Endothelial cell of umbilical vein (primary cell): ENCODE measurements at regions not wholly inside any gene's neighbourhood (a gene's known extent, or its start where the extent isn't known, plus 50 kb on each side); places are given as distances from the start of the nearest gene placed in this dataset.

Source experiments
- BruUV-seq: library from RNA; stranded (reverse); fragments of 400-500 nt; replicated peaks from 2 replicates; lab custom pipeline; 2021; lab: Mats Ljungman, UMichigan
- CTCF ChIA-PET: fragments of 300-600, 350-600 bp; sonication (Branson Sonifier 250); formaldehyde crosslinking; loops from one replicate; lab custom pipeline; 2021; ENCODE audit warnings: antibody characterized with exemption, inconsistent platforms; lab: Charles Lee
- POLR2A ChIA-PET: fragments of 300-600, 350-600 bp; sonication (Branson Sonifier 250); formaldehyde crosslinking; loops from one replicate; lab custom pipeline; 2021; ENCODE audit warnings: antibody characterized with exemption, inconsistent platforms; lab: Charles Lee
- DNase-seq: peaks from one replicate; pipeline ENCODE4 v3.0.0-alpha.2; 2011; ENCODE audit warnings: low read depth, low spot score
- FAIRE-seq: peaks from 2 replicates; lab custom pipeline; 2011; peaks lifted over from hg19 to GRCh38; lab: Jason Lieb, UNC
- H2AFZ ChIP-seq: 2 replicates; pipeline ENCODE4 v1.6.0; 2012; ENCODE audit warnings: low read depth, low read length, control low read depth, inconsistent platforms
- H3K27ac ChIP-seq: 2 replicates; pipeline ENCODE4 v1.5.1; 2011; ENCODE audit warnings: low read depth, mild to moderate bottlenecking, control low read depth, low read length, moderate library complexity; ENCODE audit not compliant: insufficient read depth
- H3K27me3 ChIP-seq, 2 experiments: 2 replicates each; pipeline versions ENCODE4 v1.6.0 to v1.6.1; 2011; ENCODE audit warnings: low read length in 2 of 2, mixed read lengths in 1 of 2; ENCODE audit not compliant: control insufficient read depth in 2 of 2, insufficient read depth in 2 of 2
- H3K36me3 ChIP-seq, 2 experiments: 2 replicates in 1 of 2; 3 replicates in 1 of 2; pipeline ENCODE4 v1.5.1; 2011; ENCODE audit warnings: low read length in 2 of 2, mild to moderate bottlenecking in 1 of 2, moderate library complexity in 1 of 2; ENCODE audit not compliant: control insufficient read depth in 2 of 2, insufficient read depth in 2 of 2; ENCODE audit errors: extremely low read depth in 1 of 2
- H3K4me1 ChIP-seq: 3 replicates; pipeline ENCODE4 v1.5.1; 2011; ENCODE audit warnings: mild to moderate bottlenecking, low read length; ENCODE audit not compliant: control insufficient read depth, insufficient read depth; ENCODE audit errors: extremely low read depth
- H3K4me2 ChIP-seq: 2 replicates; pipeline ENCODE4 v1.6.1; 2011; ENCODE audit warnings: low read length, control low read depth, mixed read lengths; ENCODE audit not compliant: insufficient read depth
- H3K4me3 ChIP-seq, 3 experiments: fragments of 200-600 bp in 1 of 3; sonication (generic), shearing (Covaris generic) in 1 of 3; replicated peaks in 1 of 3; 2 replicates each; pipeline ENCODE4 v1.5.1; 2011 to 2016; ENCODE audit warnings: control low read depth in 3 of 3, low read length in 3 of 3, mild to moderate bottlenecking in 2 of 3, inconsistent platforms in 1 of 3, low read depth in 1 of 3, moderate library complexity in 1 of 3; ENCODE audit not compliant: insufficient read depth in 1 of 3
- H3K79me2 ChIP-seq: 2 replicates; pipeline ENCODE4 v1.6.0; 2012; ENCODE audit warnings: low read length, inconsistent platforms; ENCODE audit not compliant: control insufficient read depth, insufficient read depth
- H3K9ac ChIP-seq: replicated peaks from 2 replicates; pipeline ENCODE3; 2011; ENCODE audit warnings: low read length, control low read depth; ENCODE audit not compliant: insufficient read depth; ENCODE audit errors: extremely low read depth
- H3K9me1 ChIP-seq: replicated peaks from 3 replicates; pipeline ENCODE4 v1.6.0; 2011; ENCODE audit warnings: mild to moderate bottlenecking, low read length; ENCODE audit not compliant: control insufficient read depth, insufficient read depth; ENCODE audit errors: extremely low read depth
- H3K9me3 ChIP-seq: replicated peaks from 2 replicates; pipeline ENCODE4 v1.5.1; 2012; ENCODE audit warnings: low read length, inconsistent platforms; ENCODE audit not compliant: control insufficient read depth, insufficient read depth
- H4K20me1 ChIP-seq: replicated peaks from 2 replicates; pipeline ENCODE3; 2011; ENCODE audit warnings: mild to moderate bottlenecking, low read length; ENCODE audit not compliant: control insufficient read depth, insufficient read depth; ENCODE audit errors: extremely low read depth
- EZH2 ChIP-seq: IDR thresholded peaks from 2 replicates; pipeline ENCODE4 v1.6.1; 2012; ENCODE audit warnings: borderline replicate concordance, low read depth, mild to moderate bottlenecking, moderate library complexity, low read length, inconsistent platforms; ENCODE audit not compliant: severe bottlenecking
- FOS ChIP-seq: IDR thresholded peaks from 2 replicates; pipeline ENCODE4 v1.6.1; 2011; ENCODE audit warnings: mild to moderate bottlenecking, low read length, moderate library complexity, borderline replicate concordance; ENCODE audit not compliant: insufficient read depth
- GATA2 ChIP-seq: IDR thresholded peaks from 2 replicates; pipeline ENCODE4 v1.7.0; 2011; ENCODE audit warnings: low read depth, mild to moderate bottlenecking, moderate library complexity, mixed read lengths, low read length; ENCODE audit not compliant: insufficient read length, insufficient read depth
- JUN ChIP-seq: IDR thresholded peaks from 2 replicates; pipeline ENCODE4 v1.6.1; 2011; ENCODE audit warnings: borderline replicate concordance, low read depth; ENCODE audit not compliant: insufficient read length, insufficient read depth
- MAX ChIP-seq: IDR thresholded peaks from 2 replicates; pipeline ENCODE4 v1.6.1; 2011; ENCODE audit not compliant: insufficient read depth, insufficient read length
- MYC ChIP-seq: IDR thresholded peaks from one replicate; pipeline ENCODE4 v1.6.1; 2011; ENCODE audit warnings: mild to moderate bottlenecking, low read depth, low read length
- POLR2A ChIP-seq: IDR thresholded peaks from 2 replicates; pipeline ENCODE4 v1.6.1; 2012; ENCODE audit warnings: low read depth, mild to moderate bottlenecking, control low read depth, low read length
- POLR2AphosphoS5 ChIP-seq: IDR thresholded peaks from 2 replicates; pipeline ENCODE4 v1.6.1; 2012; ENCODE audit warnings: low read depth, mild to moderate bottlenecking, control low read depth, low read length, moderate library complexity; ENCODE audit not compliant: insufficient read depth
- dilution Hi-C: fragments of 300-500 bp; cut with MboI; formaldehyde crosslinking; loops from one replicate; pipeline ENCODE4 v1.15.0; 2019; ENCODE audit warnings: low sequenced_read_pairs; ENCODE audit not compliant: extremely low pct_ligation_motif_present
- intact Hi-C: fragments of 100-400 bp; cut with micrococcal nuclease; formaldehyde crosslinking; loops from one replicate; pipeline ENCODE4 v1.10.0; 2022
- TF ChIP-seq, protein P1 (sequence below), 2 donors: IDR thresholded peaks; 1 replicate in 1 of 2; 2 replicates in 1 of 2; pipeline ENCODE4 v1.5.1; 2011; ENCODE audit warnings: low read length in 2 of 2, mild to moderate bottlenecking in 2 of 2, moderate library complexity in 2 of 2, control low read depth in 1 of 2, inconsistent platforms in 1 of 2, low read depth in 1 of 2; ENCODE audit not compliant: insufficient read depth in 1 of 2; ENCODE audit errors: extremely low read depth in 1 of 2

DNA sequence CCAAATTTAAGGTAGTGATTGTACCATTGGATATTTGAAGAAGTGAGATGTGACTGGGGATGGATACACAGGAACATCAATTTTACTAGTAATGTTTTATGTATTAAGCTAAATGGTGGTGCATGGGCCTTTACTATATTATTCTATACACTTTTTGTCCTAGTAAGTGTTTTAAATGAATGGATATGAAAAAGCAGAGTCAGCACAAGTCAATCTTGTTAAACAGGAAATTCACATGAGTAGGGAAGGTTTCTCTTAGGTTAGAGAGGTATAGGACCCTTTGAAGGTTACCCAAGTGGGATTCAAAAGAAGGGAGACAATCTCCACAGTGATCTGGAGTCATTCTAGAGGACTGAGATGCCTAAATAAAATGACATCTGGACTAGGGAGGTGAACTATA lies 71.8 kb upstream of the NCKAP5 start:
- Histone ChIP-seq H3K27ac (no peak overlapping the region), H3K9me1 (no peaks in the 10 kb centered on the region), H3K79me2 (no peaks in the 10 kb centered on the region), H4K20me1 (no peaks in the 10 kb centered on the region), H3K9ac (no peak overlapping the region), H2AFZ (no peak overlapping the region), H3K27me3 (no peaks in the 10 kb centered on the region), H3K9me3 (no peaks in the 10 kb centered on the region), H3K4me3 (no peak overlapping the region), H3K4me2 (no peak overlapping the region), H3K4me1 (no peaks in the 10 kb centered on the region), H3K36me3 (no peaks in the 10 kb centered on the region)
- dilution Hi-C loops: no loop called here
- no TSS peak for BruUV-seq
- intact Hi-C loops: no loop called here
- DNase-seq (no peak), FAIRE-seq (no peak)
- TF ChIP-seq, protein P1, sequence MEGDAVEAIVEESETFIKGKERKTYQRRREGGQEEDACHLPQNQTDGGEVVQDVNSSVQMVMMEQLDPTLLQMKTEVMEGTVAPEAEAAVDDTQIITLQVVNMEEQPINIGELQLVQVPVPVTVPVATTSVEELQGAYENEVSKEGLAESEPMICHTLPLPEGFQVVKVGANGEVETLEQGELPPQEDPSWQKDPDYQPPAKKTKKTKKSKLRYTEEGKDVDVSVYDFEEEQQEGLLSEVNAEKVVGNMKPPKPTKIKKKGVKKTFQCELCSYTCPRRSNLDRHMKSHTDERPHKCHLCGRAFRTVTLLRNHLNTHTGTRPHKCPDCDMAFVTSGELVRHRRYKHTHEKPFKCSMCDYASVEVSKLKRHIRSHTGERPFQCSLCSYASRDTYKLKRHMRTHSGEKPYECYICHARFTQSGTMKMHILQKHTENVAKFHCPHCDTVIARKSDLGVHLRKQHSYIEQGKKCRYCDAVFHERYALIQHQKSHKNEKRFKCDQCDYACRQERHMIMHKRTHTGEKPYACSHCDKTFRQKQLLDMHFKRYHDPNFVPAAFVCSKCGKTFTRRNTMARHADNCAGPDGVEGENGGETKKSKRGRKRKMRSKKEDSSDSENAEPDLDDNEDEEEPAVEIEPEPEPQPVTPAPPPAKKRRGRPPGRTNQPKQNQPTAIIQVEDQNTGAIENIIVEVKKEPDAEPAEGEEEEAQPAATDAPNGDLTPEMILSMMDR (IDR thresholded peaks at IDR 0.05; ENCODE audit: extremely low read depth in 1 of 2, insufficient read depth in 1 of 2, low read depth in 1 of 2, low read length in 2 of 2): no peak
- TF ChIP-seq POLR2A (no peak), POLR2AphosphoS5 (no peak), JUN (no peak), FOS (no peak), MAX (no peak), EZH2 (no peak), MYC (no peak), GATA2 (no peak)
- ChIA-PET POLR2A (no interaction called here), CTCF (no interaction called here)
